ENCODE measurements at regions not wholly inside any gene's neighbourhood (a gene's known extent, or its start where the extent isn't known, plus 50 kb on each side); places are given as distances from the start of the nearest gene placed in this dataset.
"Not testable (repeated sequence)": the region's sequence is repeated elsewhere in the genome, so short reads cannot be mapped to it uniquely, and the experiment has no call there.

DNA sequence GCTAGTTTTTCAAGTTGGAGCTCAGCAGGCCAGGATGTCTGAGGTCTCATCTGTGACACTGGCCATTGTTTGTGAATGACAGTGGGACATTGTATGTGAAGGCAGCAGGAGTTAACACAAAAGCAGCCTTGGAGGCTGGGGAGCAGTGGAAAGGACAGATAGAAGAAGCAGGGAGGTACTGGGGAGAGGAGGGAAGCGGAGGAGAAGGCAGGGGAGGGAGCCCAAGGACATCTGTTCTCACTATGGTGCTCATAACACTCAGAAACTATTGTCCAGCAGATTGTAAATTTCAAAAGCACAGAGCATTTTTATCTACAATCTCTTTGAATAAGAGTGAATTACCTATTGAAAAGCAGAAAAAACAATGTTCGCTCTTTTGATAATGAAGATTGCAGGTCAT, 253.6 kb upstream of the DIPK2B start:
- no peak for DNase-seq

DNA sequence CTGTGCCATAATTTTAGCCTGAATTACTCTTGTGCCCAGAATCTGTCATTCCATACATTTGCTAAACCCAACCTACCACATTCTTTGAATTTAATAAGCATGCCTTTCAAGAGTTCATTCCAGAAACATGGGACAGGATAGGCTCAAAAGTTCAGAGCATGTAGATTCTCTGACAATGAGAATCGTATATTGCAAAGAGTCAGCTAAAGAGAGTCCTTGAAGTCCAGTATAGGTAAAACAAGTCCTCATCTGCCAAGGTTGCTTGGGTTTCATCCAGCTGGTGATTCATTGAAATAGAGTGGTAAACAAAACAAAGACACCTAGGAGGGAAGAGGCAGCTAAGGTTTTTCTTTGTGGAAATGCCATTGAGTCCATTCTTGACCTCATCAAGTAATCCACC, 249.3 kb upstream of the DIPK2B start:
- DNase-seq = no peak

DNA sequence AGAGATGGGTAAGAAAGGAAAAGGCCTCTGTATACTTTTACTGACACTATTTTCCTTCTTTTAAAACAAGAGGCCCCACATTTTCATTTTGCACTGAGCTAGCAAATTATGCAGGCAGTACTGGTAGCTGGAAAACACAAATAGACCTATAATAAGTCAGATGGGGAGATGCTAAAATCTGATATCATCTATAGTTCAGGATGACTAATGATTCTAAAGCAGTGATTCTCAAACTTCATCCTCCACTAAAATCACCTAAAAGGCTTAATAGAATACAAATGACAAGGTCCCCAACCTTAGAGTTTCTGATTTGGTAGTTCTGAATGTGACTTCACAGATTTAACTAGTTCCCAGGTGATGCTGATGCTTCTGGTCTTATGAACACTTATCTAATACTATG, 247.3 kb upstream of the DIPK2B start:
- no peak for DNase-seq

DNA sequence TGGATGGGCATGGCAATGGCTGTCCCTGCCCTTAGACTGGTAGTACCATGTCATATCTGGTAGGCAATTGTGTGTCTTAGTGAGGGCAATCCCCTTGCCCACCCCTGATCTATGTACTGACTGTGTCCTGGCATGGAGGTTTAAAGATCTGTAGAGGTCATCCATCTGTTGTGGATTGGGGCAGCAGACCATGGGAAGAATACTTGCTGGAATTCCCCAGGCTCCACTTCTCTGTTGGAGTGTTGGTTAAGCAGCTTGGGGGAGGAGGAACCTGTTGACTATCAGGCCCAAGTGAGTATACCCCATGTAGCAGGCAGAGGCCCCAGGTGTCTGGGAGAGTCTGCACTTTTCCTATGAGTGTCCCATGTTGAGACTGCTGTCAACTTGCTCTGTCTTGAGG, 246.7 kb upstream of the DIPK2B start:
- DNase-seq = no peak

DNA sequence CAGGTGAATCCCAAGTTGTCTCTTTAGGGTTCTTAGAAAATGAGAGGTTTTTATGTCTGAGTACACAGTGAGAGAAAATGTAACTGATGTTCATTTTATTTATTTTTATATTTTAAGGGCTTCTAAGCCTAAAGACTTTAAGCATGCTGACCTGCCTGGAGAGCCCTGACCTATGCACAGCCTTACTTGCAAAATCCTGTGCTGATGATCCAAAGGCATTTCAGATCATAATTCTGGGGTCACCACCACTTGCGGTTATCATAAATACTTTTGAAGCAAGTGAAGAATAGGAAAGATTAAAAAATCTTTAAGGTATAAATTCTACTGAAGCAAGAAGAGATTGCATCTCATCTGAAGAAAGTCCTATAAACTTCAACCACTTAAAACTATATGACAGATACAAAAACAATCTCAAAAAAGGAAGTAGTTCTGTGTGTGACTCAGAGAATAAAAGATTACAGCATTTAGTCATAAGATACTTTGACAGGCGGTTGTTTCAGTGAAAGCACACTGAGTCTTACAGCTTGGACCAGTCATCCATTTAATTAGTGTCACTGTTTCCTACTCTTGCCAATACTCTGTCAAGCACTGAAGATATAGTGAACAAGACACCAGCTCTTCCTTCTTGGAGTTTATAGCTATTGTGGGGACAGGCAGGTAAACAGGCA, 245.2 kb upstream of the DIPK2B start:
- DNase-seq = no peak

DNA sequence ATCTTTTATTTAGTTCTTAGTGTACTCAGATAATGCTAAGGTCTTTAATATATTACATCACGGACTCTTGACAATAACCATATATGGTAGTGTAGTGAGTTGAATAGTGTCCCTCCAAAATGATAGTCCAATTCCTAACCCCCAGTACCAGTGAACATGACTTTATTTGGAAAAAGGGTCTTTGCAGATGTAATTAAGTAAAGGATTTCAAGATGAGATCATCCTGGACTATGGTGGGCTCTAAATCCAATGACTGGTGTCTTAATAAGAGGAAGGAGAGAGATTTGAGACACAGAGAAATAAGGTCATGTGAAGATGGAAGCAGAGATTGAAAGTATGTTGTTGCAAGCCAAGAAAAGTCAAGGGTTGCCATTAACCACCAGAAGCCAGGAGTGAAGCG, 236.5 kb upstream of the DIPK2B start:
- DNase-seq = no peak

DNA sequence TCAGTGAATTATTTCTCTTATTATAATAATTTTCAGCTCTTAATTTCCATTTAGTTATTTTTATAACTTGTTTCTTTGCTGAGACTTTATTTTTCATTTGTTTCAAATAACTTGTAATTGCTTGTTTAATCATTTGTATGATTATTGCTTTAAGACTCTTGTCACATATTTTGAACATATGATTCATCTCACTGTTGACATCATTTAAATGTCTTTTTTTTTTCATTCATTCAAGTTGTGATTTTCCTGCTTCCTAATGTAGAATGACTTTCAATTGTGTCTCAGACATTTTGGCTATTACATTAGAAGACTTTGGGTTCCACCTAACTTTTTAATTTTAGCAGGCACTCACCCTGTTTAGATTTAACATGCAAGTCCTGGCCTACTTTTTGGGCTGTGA, 234.8 kb upstream of the DIPK2B start:
- no peak for DNase-seq

DNA sequence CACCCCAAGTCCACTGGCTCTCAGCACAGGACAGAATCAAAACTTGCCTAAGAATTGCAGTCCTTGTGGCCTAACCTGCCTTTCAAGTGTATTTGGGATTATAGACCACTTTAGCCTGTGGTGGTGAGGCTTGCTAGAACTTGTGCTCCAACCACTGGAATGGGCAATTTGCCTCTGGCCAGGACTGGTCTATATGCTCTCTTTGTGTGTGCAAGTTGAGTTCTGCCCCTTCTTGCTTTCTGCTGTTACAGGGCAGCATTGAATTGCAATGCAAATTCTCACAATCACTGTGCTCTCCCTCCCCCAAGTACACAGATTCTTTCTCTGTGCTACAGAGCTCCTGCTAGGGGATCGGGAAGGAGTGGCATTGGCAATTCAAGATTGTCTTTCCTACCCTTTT, 233.6 kb upstream of the DIPK2B start:
- no peak for DNase-seq

DNA sequence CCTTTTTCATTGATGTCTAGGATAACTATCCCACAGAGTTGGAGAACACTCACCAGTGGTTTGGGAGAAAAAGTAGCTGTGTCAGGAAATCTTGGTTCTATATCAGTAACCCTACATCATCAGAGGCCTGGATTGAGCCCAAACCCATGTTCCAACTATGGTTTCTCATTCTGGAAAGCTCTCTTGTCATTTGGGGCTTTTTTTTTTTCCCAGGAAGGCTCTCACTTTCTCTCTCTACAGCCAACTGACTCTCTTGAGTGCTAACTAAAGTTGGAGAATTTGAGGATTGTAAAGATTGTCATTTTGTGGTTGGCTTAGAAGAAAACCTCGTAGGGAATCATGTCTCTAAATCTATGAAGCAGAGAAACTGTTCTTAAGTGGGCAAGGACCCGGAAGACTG, 228.2 kb upstream of the DIPK2B start:
- DNase-seq = no peak

DNA sequence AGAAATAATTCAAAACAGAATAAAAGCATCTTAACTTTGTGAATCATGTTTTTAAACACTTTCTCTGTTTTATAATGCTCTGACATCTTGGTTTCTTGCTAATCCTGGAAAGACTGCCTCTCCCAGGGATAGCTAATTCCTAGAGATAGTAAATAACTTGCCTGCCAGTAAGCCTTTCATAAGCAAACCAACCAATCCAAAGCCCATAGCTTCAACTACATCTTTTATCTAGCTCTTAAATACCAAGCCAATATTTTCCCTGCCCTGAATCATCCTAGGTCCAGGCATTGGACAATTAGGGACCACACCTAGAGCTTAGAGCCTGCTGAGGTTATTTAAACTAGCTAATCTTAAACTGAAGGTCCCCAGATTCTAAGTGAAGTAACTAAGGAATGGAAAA, 223.7 kb upstream of the DIPK2B start:
- no peak for DNase-seq

DNA sequence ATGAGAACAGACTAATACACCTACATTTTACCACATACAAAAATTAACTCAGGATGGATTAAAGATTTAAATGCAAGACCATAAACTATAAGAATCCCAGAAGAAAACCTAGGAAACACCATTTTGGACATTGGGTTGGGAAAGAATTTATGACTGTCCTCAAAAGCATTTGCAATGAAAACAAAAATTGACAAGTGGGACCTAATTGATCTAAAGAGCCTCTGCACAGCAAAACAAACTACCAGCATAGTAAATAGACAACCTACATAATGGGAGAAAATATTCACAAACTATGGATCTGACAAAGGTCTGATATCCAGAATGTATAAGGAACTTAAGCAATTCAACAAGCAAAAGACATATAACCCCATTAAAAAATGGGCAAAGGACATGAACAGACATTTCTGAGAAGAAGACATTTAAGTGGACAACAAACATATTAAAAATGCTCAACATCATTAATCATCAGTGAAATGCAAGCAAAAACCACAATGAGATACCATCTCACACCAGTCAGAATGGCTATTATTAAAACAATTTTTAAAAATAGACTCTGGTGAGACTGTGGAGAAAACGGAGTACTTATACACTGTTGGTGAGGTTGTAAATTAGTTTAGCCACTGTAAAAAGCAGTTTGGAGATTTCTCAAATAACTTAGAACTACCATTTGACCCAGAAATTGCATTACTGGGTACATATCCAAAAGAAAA, 221.7 kb upstream of the DIPK2B start:
- no peak for DNase-seq

DNA sequence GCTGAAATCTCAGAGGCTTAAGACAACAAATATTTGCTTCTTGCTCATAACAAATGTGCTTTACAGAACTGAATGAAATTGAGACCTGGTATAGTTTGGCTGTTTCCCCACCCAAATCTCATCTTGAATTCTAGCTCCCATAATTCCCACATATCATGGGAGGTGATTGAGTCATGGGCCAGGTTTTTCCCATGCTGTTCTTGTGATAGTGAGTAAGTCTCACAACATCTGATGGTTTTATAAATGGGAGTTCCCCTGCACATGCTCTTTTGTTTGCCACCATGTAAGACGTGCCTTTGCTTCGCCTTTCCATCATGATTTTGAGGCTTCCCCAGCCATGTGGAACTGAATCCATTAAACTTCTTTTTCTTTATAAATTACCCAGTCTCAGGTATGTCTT, 221.1 kb upstream of the DIPK2B start:
- no peak for DNase-seq

DNA sequence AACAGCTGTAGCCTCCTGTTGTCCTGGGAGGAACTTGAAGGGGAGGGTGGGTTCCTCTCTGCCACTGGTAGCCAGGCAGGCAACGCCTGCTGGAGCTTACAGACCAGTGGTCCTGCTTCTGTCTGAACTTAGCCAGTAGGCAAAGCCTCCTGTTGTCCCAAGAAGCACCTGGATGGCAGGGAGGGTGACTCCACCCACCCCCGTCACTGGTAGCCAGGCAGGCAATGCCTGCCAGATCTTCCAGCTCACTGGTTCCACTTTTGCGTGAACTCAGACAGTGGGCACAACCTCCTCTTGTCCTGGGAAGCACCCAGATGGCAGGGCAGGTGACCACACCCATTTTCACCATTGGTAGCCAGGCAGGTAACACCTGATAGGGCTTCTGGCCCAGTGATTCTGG, 203.5 kb upstream of the DIPK2B start:
- no peak for DNase-seq

DNA sequence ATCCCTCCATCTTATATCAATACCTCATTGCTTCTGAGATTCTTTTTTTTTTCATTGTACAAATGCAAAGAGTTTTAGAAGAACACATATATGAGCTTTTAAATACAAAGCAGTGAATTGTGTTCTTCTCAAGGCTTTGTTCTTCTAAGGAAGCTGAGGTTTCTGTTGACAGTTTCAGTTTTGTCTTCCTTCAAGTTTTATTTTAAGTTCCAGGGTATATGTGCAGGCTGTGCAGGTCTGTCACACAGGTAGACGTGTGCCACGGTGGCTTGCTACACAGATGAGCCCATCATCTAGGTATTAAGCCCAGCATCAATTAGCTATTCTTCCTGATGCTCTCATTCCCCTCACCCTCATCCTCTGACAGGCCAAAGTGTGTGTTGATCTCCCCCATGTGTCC, 201.2 kb upstream of the DIPK2B start:
- no peak for DNase-seq

DNA sequence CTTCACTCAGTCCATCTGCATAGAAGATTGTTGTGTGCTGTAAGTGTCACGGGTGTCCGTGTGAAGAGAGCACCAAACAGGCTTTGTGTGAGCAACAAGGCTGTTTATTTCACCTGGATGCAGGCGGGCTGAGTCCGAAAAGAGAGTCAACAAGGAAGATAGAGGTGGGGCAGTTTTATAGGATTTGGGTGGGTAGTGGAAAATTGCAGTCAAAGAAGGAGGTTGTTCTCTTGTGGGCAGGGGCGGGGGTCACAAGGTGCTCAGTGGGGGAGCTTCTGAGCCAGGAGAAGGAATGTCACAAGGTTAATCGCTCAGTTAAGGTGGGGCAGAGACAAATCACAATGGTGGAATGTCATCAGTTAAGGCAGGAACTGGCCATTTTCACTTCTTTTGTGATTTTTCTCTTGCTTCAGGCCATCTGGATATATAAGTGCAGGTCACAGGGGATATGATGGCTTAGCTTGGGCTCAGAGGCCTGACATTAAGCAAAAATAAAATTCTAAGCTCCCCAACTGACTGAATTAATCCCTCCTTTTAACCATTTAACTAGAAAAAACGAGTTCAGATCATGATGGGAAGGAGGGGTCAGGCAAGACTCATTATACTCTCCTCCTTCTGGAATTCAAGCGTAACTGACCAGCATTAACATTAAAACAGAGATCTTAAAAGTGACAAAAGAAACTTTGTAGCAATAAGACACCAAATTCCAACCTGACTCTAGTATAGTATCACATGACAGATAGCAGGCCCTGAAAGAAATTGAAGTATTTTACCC, 200.5 kb upstream of the DIPK2B start:
- DNase-seq = not testable (repeated sequence)

DNA sequence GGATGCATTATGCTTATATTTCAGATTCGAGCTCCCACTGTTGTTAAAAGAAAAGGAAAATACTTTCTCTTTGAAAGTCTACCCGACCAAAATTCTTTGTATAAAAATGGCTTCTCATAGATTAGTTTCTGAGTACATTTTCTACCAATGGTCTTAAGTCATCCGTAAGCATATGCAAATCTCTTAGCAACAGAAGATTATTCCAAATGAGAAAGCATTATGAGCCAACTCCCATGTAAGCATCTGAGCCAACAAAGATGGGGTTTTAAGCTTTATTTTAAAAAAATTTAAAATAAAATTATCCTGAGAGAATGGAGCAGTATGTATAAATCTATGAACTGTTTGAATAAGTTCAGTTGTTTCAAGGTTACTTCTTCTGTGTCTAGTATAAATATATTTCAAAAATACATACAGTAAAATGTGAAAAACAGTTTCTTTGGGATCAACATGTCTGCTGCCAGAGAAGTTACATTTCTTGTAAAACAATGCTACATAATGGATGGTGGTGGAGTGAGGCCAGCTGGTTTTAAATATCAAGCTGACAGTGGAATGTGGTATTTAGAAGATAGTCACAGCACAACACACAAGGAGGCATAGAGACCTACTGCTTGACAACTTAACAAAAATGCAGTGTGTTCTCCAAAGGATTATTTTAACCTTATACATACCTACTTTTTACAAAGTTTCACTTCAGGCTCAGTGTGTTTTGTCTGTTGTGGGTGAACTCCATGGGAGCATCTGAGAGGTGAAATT, 199.5 kb upstream of the DIPK2B start:
- no peak for DNase-seq

DNA sequence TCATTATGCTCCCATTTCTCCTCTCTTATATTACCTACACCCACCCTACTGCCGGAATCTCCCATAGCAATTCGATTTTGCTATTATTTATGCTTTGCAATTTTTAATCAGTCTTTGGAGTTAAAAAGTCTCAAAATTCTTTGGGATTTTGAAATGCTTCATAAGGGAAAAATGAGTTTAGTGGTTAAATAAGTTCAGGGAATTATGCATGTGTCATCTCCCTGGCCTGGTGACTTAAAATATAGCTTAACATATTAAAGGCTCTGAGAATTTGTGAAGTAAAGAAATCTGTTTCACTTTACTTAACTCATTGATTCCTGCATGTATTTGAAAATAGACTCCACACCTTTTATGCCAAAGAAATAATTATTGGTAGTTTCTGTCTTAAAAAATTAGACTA, 185.1 kb upstream of the DIPK2B start:
- DNase-seq = no peak

DNA sequence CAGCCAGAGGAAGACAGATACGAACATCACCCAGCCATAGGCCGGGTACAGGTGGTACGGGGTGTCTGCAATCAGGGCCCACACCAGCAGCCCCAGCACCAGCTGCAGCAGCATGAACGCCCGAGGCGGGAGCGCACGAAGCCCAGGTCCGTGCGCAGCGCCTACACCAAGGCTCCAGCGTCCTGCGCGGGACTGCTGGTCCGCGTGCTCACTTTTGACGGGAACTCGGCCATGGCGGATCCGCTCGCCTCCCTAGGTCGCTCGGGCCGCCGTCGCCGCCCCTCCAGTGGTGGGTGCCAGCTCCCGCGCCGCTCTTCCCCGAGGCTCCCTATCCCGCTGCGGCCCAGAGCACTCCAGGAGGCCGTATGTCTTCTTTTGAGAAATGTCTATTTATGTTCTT, 181.2 kb upstream of the DIPK2B start:
- DNase-seq = no peak

DNA sequence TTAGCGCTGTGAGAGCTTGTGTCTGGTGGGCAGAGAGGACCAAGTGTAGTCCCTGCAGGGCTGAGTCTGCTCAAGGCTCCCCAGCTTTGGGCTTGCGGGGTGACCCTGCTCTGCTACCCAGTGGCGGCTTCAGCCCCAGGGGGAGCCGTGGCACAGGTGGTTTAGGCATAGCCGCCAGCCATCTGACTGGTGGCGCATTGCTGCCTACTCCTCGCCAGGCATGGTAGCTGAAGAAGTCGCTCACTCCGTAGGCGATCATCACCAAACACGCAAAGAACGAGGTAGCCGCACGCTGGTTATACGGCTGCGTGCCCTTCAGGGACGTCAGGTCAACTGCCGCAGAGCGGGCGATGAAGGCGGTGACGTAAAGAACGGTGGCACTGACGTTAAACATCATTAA, 180.7 kb upstream of the DIPK2B start:
- no peak for DNase-seq

DNA sequence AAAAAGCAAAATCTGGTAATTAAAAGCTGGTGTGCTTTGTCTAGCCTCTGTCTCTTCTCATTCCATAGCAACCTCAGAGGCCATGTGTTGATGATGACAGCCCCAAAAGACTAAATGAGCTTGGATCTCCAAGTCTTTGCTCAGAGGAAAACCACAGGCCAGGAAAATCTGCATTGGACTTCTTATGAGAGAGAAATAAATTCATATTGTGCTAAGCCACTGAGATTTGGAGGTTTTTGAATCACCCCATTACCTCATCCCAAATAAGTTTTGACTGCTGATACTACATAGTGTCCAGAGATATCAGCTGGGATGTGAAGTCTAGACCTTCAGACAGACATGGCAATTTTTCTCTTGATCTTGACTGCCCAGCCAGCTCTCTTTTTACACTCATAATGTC, 178.6 kb upstream of the DIPK2B start:
- DNase-seq = no peak

DNA sequence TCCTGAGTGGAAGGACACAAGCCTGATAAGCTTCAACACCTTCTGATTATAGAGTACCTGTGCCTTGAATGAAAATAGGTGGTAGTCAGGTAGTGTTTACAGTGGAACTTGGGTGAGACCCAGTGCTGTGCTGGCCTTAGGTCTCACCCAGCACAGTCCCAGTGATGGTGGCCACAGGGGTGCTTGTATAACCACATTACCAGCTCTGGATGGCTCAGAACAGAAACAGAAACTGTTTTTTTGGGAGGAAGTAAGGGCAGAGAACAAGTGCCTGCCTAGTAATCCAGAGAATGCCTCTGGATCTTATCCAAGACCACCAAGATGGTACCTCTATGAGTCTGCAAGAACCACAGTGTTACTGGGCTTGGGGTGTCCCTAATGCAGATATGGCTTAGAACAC, 171.5 kb upstream of the DIPK2B start:
- no peak for DNase-seq

DNA sequence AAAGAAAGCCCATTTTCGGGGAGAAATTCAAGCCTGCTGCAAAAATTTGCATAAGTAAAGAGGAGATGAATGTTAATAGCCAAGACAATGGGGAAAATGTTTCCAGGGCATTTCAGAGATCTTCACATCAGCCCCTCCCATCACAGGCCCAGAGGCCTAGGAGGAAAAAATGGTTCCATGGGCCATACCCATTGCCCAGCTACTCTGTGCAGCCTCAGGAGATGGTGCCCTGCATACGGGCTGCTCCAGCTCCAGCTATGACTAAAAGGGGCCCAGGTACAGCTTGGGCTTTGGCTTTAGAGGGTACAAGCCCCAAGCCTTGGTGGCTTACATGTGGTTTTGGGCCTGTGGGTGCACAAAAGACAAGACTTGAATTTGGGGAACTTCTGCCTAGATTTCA, 168.0 kb upstream of the DIPK2B start:
- DNase-seq = no peak

DNA sequence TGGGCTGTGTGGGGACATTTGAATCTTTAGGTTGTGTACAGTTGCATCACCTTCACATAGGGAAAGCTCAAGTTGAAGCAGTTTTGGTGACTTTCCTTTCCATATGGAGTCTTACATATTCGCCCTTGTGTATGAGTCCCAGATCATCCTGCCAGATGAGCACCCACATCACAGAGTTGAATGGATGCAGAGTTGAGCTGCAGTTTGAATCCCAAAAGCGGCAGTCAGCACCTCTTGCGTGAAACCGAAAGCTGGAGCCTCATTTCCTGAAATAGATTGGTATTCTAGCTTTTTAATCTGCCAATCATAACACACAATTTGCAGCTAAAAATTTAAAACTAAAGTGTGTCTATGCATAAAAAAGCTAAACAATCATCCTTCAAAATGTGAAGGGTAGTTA, 162.9 kb upstream of the DIPK2B start:
- DNase-seq = no peak

DNA sequence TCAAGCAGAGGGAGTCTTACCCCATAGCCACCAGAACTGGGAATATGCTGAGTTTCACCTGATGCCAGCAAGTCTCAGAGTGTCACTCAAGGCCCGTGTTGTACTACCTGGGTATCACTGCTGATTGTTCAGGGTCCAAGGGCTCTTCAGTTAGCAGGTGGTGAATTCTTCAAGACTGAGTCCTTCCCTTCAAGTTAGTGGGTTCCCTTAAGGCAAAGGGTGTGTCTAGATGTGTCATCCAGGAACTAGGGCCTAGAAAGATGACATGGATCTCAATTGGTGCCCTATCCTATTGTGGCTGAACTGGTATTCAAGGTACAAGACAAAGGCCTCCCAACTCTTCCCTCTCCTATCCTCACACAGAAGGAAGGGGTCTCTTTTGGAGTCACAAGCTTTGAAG, 159.9 kb upstream of the DIPK2B start:
- no peak for DNase-seq

Measured in stimulated activated CD8-positive, alpha-beta memory T cell treated with anti-CD3 and anti-CD28 coated beads, Interleukin-4, amount 100 ng/mL, for 48 hours (primary cell).